BLaER1 (cell line): ENCODE measurements at regions not wholly inside any gene's neighbourhood (a gene's known extent, or its start where the extent isn't known, plus 50 kb on each side); places are given as distances from the start of the nearest gene placed in this dataset.
A peak's percentile ranks its signal among the peaks of the same experiment; 100 is the strongest.

Experiments
- H3K27ac ChIP-seq: shearing (Covaris generic); formaldehyde crosslinking; 2 replicates; pipeline ENCODE4 v1.8.1; 2022
- H3K27me3 ChIP-seq: shearing (Covaris generic); formaldehyde crosslinking; 2 replicates; pipeline ENCODE4 v1.8.1; 2022
- H3K36me3 ChIP-seq: shearing (Covaris generic); formaldehyde crosslinking; 2 replicates; pipeline ENCODE4 v1.8.1; 2022
- H3K4me1 ChIP-seq: shearing (Covaris generic); formaldehyde crosslinking; 2 replicates; pipeline ENCODE4 v1.8.1; 2022
- H3K4me2 ChIP-seq: shearing (Covaris generic); formaldehyde crosslinking; 2 replicates; pipeline ENCODE4 v1.8.1; 2022
- H3K4me3 ChIP-seq: shearing (Covaris generic); formaldehyde crosslinking; 2 replicates; pipeline ENCODE4 v1.8.1; 2022
- H3K9ac ChIP-seq: shearing (Covaris generic); formaldehyde crosslinking; 2 replicates; pipeline ENCODE4 v1.8.1; 2022
- H3K9me3 ChIP-seq: shearing (Covaris generic); formaldehyde crosslinking; 2 replicates; pipeline ENCODE4 v1.8.1; 2022
- H4K20me1 ChIP-seq: shearing (Covaris generic); formaldehyde crosslinking; 2 replicates; pipeline ENCODE4 v1.8.1; 2022
- Cebpa-rat ChIP-seq: shearing (Covaris generic); IDR thresholded peaks from 2 replicates; pipeline ENCODE4 v1.8.1; 2022

DNA sequence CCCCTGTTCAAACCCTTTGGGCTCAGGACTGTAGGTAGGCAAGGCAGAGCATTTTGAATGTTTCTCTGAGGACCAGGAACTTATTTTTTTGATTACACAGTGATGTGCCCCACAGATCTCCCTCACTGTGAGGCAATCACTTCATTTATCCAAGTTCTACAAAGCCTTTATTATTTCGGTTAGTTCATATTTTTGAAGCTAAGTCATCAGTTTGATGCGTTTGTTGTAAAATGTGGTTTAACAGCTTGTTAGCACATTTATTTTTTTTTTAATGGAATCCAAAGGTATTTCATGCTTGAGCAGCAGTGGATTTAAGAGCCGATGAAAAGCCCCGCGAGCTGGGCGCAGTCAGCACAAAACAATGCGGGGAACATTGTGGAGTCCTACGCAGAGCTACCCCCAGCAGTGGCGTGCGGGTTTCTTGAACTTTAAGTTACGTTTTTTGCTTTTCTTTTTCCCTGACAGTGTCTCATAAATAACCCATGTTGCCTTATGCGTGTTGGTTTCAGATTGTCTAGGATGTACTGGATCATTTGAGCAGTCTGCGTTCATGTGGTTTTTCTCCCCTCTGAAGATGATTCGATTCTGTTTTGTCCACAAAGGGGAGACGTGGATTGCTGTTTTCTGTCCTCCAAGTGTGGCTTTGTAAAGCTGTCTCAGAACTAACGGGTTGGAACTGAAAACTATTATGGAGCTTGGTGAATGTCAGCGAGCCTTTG is 233.6 kb upstream of the BMP2 start:
- no peak for TF ChIP-seq Cebpa-rat
- Histone ChIP-seq H3K27me3 (no peaks in the 10 kb centered on the region), H3K4me3 (peak overlapping the region; percentile 54), H3K27ac (peak overlapping the region; percentile 7; the same call in 1 of the 2 replicates), H3K36me3 (no peaks in the 10 kb centered on the region), H3K4me1 (peaks cover 38% of the 10 kb centered on the region), H3K9ac (peak overlapping the region; percentile 38; the same call in 1 of the 2 replicates), H3K9me3 (peaks cover 3% of the 10 kb centered on the region; the same call in 1 of the 2 replicates), H4K20me1 (no peaks in the 10 kb centered on the region), H3K4me2 (peak overlapping the region; percentile 74)

DNA sequence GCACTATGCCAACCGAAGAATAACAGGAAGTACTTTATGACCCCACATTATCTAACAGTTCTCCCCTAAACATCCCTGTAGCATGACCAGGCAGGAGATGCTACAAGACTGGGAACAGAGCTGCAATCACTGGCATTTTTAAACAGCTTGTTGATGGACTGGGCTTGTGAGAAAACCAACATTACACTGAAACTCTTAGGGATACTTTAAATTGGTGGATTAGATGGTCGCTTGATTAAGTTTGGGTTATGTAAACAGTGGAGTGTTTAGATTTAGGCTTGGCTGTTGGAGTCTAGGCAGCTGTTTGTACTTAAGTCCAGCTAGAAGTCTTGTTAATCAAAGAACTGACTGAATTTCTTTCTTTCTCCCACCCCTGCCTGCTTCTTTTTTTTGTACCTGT is 234.1 kb upstream of the BMP2 start:
- Histone ChIP-seq H3K27ac (peak overlapping the region; percentile 7; the same call in 1 of the 2 replicates), H3K36me3 (no peaks in the 10 kb centered on the region), H3K9me3 (peaks cover 3% of the 10 kb centered on the region; the same call in 1 of the 2 replicates), H4K20me1 (no peaks in the 10 kb centered on the region), H3K4me3 (0 out of 2 replicates have a peak overlapping the region, but pooled peaks have one; percentile 54), H3K9ac (peak overlapping the region; percentile 38; the same call in 1 of the 2 replicates), H3K4me2 (peak overlapping the region; percentile 74), H3K27me3 (no peaks in the 10 kb centered on the region), H3K4me1 (peaks cover 38% of the 10 kb centered on the region)
- no peak for TF ChIP-seq Cebpa-rat

- no peak overlapping the region for H3K4me2 ChIP-seq
- no peaks in the 10 kb centered on the region for H4K20me1 ChIP-seq
- no peaks in the 10 kb centered on the region for H3K36me3 ChIP-seq
- no peak for TF ChIP-seq Cebpa-rat
- no peak overlapping the region for H3K9ac ChIP-seq
- H3K4me1 ChIP-seq = peaks cover 38% of the 10 kb centered on the region
- H3K27ac ChIP-seq = no peak overlapping the region
- peaks cover 8% of the 10 kb centered on the region for H3K9me3 ChIP-seq
- no peak overlapping the region for H3K4me3 ChIP-seq
- H3K27me3 ChIP-seq = no peaks in the 10 kb centered on the region
Measured at GRCh38 chr20:6530779-6531315, 236.6 kb upstream of the BMP2 start.

- no peak for TF ChIP-seq Cebpa-rat
- Histone ChIP-seq H4K20me1 (no peaks in the 10 kb centered on the region), H3K4me1 (peaks cover 33% of the 10 kb centered on the region), H3K4me3 (no peak overlapping the region), H3K27ac (no peak overlapping the region), H3K9me3 (peaks cover 14% of the 10 kb centered on the region), H3K4me2 (no peak overlapping the region), H3K36me3 (no peaks in the 10 kb centered on the region), H3K27me3 (no peaks in the 10 kb centered on the region), H3K9ac (no peak overlapping the region)
Measured at GRCh38 chr20:6530254-6530653, 237.2 kb upstream of the BMP2 start.

GRCh38 chr20:6525447-6526303 is 241.8 kb upstream of the BMP2 start:
- Histone ChIP-seq H3K36me3 (no peaks in the 10 kb centered on the region), H3K4me3 (no peak overlapping the region), H4K20me1 (no peaks in the 10 kb centered on the region), H3K9me3 (peaks cover 42% of the 10 kb centered on the region), H3K4me1 (no peaks in the 10 kb centered on the region), H3K27me3 (no peaks in the 10 kb centered on the region; the same call in 1 of the 2 replicates), H3K27ac (no peak overlapping the region), H3K4me2 (no peak overlapping the region), H3K9ac (no peak overlapping the region)
- TF ChIP-seq Cebpa-rat = no peak

- Histone ChIP-seq H4K20me1 (no peaks in the 10 kb centered on the region), H3K9ac (no peak overlapping the region), H3K27ac (no peak overlapping the region), H3K4me2 (no peak overlapping the region), H3K4me3 (no peak overlapping the region), H3K9me3 (peaks cover 43% of the 10 kb centered on the region), H3K4me1 (no peaks in the 10 kb centered on the region), H3K27me3 (no peaks in the 10 kb centered on the region; the same call in 1 of the 2 replicates), H3K36me3 (no peaks in the 10 kb centered on the region)
- TF ChIP-seq Cebpa-rat = no peak
Measured at GRCh38 chr20:6524305-6524704, 243.2 kb upstream of the BMP2 start.

- H3K27ac ChIP-seq = no peak overlapping the region
- peaks cover 26% of the 10 kb centered on the region for H3K9me3 ChIP-seq
- no peak overlapping the region for H3K4me3 ChIP-seq
- no peaks in the 10 kb centered on the region for H4K20me1 ChIP-seq
- no peaks in the 10 kb centered on the region; the same call in 1 of the 2 replicates for H3K27me3 ChIP-seq
- H3K4me2 ChIP-seq = no peak overlapping the region
- no peaks in the 10 kb centered on the region for H3K36me3 ChIP-seq
- no peak for TF ChIP-seq Cebpa-rat
- no peak overlapping the region for H3K9ac ChIP-seq
- H3K4me1 ChIP-seq = peaks cover 8% of the 10 kb centered on the region
Measured at GRCh38 chr20:6519556-6519955, 247.9 kb upstream of the BMP2 start.

GRCh38 chr20:6515261-6515660 is 252.2 kb upstream of the BMP2 start:
- Histone ChIP-seq H3K9me3 (peaks cover 14% of the 10 kb centered on the region), H3K9ac (no peak overlapping the region), H3K27ac (no peak overlapping the region), H4K20me1 (no peaks in the 10 kb centered on the region), H3K4me3 (no peak overlapping the region), H3K36me3 (no peaks in the 10 kb centered on the region), H3K4me2 (peak overlapping the region; percentile 30), H3K4me1 (peaks cover 30% of the 10 kb centered on the region), H3K27me3 (no peaks in the 10 kb centered on the region)
- TF ChIP-seq Cebpa-rat = no peak

DNA sequence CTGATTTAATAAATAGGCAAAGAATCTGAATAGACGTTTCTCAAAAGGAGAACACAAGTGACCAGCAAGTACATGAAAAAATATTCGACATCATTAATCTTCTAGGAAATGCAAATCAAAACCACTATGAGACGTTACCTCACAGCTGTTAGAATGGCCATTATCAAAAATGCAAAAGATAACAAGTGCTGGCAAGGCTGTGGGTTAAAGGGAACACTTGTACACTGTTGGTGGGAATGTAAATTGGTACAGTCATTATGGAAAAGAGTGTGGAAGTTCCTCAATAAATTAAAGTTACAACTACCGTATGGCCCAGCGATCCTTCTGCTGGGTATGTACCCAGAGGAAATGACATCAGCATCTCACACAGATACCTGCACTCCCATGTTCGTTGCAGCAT is 253.9 kb upstream of the BMP2 start:
- Histone ChIP-seq H3K4me1 (peaks cover 30% of the 10 kb centered on the region), H3K27ac (no peak overlapping the region), H3K27me3 (no peaks in the 10 kb centered on the region)

More for the DNA sequence above, 253.9 kb upstream of the BMP2 start:
- Histone ChIP-seq H3K36me3 (no peaks in the 10 kb centered on the region), H3K9ac (no peak overlapping the region), H3K9me3 (peaks cover 21% of the 10 kb centered on the region), H3K4me3 (no peak overlapping the region), H4K20me1 (no peaks in the 10 kb centered on the region), H3K4me2 (no peak overlapping the region)
- TF ChIP-seq Cebpa-rat = no peak
